ENCODE measurements at regions not wholly inside any gene's neighbourhood (a gene's known extent, or its start where the extent isn't known, plus 50 kb on each side); places are given as distances from the start of the nearest gene placed in this dataset.
"Not testable (repeated sequence)": the region's sequence is repeated elsewhere in the genome, so short reads cannot be mapped to it uniquely, and the experiment has no call there.

- no peak for DNase-seq (ENCODE audit: low spot score in 2 of 2)
- Histone ChIP-seq H3K9me3 (no peaks in the 10 kb centered on the region), H3K27ac (no peak overlapping the region), H3K4me3 (no peak overlapping the region), H3K27me3 (peaks cover 32% of the 10 kb centered on the region), H3K4me1 (no peaks in the 10 kb centered on the region), H3K36me3 (no peaks in the 10 kb centered on the region)
- no peak for TF ChIP-seq POLR2A (IDR thresholded peaks at IDR 0.05)
- no peak for TF ChIP-seq POLR2AphosphoS5 (IDR thresholded peaks at IDR 0.05)
- TF ChIP-seq CTCF (IDR thresholded peaks at IDR 0.05): no peak
- no peak for TF ChIP-seq EP300 (IDR thresholded peaks at IDR 0.05)
- 48% methylated on average over 4 of the region's 4 CpGs for WGBS
Measured at GRCh38 chr6:167212713-167213005, 54.9 kb upstream of the GPR31 start.

- H3K27me3 ChIP-seq: peaks cover 22% of the 10 kb centered on the region
- H3K27ac ChIP-seq: no peak overlapping the region
- DNase-seq (ENCODE audit: low spot score in 2 of 2): no peak
- H3K4me3 ChIP-seq: no peak overlapping the region
- no peaks in the 10 kb centered on the region for H3K36me3 ChIP-seq
- H3K4me1 ChIP-seq: no peaks in the 10 kb centered on the region
- TF ChIP-seq EP300 (IDR thresholded peaks at IDR 0.05) (no peak), POLR2A (IDR thresholded peaks at IDR 0.05) (no peak), CTCF (IDR thresholded peaks at IDR 0.05) (no peak), POLR2AphosphoS5 (IDR thresholded peaks at IDR 0.05) (no peak)
- H3K9me3 ChIP-seq: no peaks in the 10 kb centered on the region
- WGBS: 64% methylated on average over 10 of the region's 10 CpGs
Measured at GRCh38 chr6:167214206-167214605, 56.4 kb upstream of the GPR31 start.

GRCh38 chr6:167215429-167216250 is 57.9 kb upstream of the GPR31 start:
- DNase-seq (ENCODE audit: low spot score in 2 of 2); H3K27ac ChIP-seq; H3K36me3 ChIP-seq; H3K9me3 ChIP-seq; H3K4me1 ChIP-seq; H3K4me3 ChIP-seq: not testable (repeated sequence)
- WGBS: 64% methylated on average over 15 of the region's 15 CpGs
- peaks cover 10% of the 10 kb centered on the region for H3K27me3 ChIP-seq

- H3K9me3 ChIP-seq; H3K4me1 ChIP-seq; H3K27me3 ChIP-seq; H3K4me3 ChIP-seq; DNase-seq (ENCODE audit: low spot score in 2 of 2); H3K27ac ChIP-seq; H3K36me3 ChIP-seq: not testable (repeated sequence)
- WGBS: 73% methylated on average over 12 of the region's 15 CpGs
Measured at GRCh38 chr6:167216390-167217050, 58.7 kb upstream of the GPR31 start.

- H3K4me1 ChIP-seq; H3K27ac ChIP-seq; H3K27me3 ChIP-seq; DNase-seq (ENCODE audit: low spot score in 2 of 2); H3K36me3 ChIP-seq; H3K4me3 ChIP-seq; H3K9me3 ChIP-seq: not testable (repeated sequence)
- WGBS: 96% methylated on average over 4 of the region's 4 CpGs
Measured at GRCh38 chr6:167217073-167217472, 59.3 kb upstream of the GPR31 start.

GRCh38 chr6:167217951-167218759 is 60.4 kb upstream of the GPR31 start:
- H3K27me3 ChIP-seq; H3K27ac ChIP-seq; DNase-seq (ENCODE audit: low spot score in 2 of 2); H3K9me3 ChIP-seq; H3K4me1 ChIP-seq; H3K36me3 ChIP-seq; H3K4me3 ChIP-seq: not testable (repeated sequence)
- WGBS: 9% methylated on average over 7 of the region's 15 CpGs

GRCh38 chr6:167219079-167219478 is 61.3 kb upstream of the GPR31 start:
- 63% methylated on average over 1 of the region's 4 CpGs for WGBS
- H3K4me1 ChIP-seq; H3K27me3 ChIP-seq; H3K36me3 ChIP-seq; DNase-seq (ENCODE audit: low spot score in 2 of 2); H3K9me3 ChIP-seq; H3K4me3 ChIP-seq; H3K27ac ChIP-seq: not testable (repeated sequence)

Measured in suprapubic skin (tissue), 4 donors.